WTC11 (cell line): ENCODE measurements at regions not wholly inside any gene's neighbourhood (a gene's known extent, or its start where the extent isn't known, plus 50 kb on each side); places are given as distances from the start of the nearest gene placed in this dataset.
"Not testable (repeated sequence)": the region's sequence is repeated elsewhere in the genome, so short reads cannot be mapped to it uniquely, and the experiment has no call there.

ENCODE experiments used
- ATAC-seq: fragments of 200-7000 bp; cut with Tn5 transposase; 2 replicates; pipeline ENCODE4 v1.10.0; 2021; ENCODE audit warnings: mild to moderate bottlenecking, moderate library complexity
- CTCF ChIA-PET: fragments of 300-600 bp; sonication (Branson Sonifier 250); formaldehyde crosslinking; loops from one replicate; lab custom pipeline; 2021; ENCODE audit warnings: antibody characterized with exemption; lab: Charles Lee
- POLR2A ChIA-PET: fragments of 350-600 bp; sonication (Branson Sonifier 250); formaldehyde crosslinking; loops from one replicate; lab custom pipeline; 2021; ENCODE audit warnings: antibody characterized with exemption; lab: Charles Lee
- DNase-seq: peaks from one replicate; pipeline ENCODE4 v3.0.0; 2021; ENCODE audit warnings: low spot score
- H3K27ac Mint-ChIP-seq: 2 replicates; pipeline ENCODE4 v1.8.0; 2021; ENCODE audit warnings: mixed read lengths
- H3K27me3 Mint-ChIP-seq: 2 replicates; pipeline ENCODE4 v1.8.0; 2021; ENCODE audit warnings: low read depth, mild to moderate bottlenecking, moderate library complexity, mixed read lengths
- H3K36me3 Mint-ChIP-seq: 2 replicates; pipeline ENCODE4 v1.8.0; 2021; ENCODE audit warnings: mixed read lengths
- H3K4me1 Mint-ChIP-seq: 2 replicates; pipeline ENCODE4 v1.8.0; 2022; ENCODE audit warnings: mixed read lengths
- H3K4me3 Mint-ChIP-seq: 2 replicates; pipeline ENCODE4 v1.8.0; 2021; ENCODE audit warnings: mild to moderate bottlenecking, moderate library complexity, mixed read lengths
- H3K9me3 Mint-ChIP-seq: 2 replicates; pipeline ENCODE4 v1.8.0; 2021; ENCODE audit warnings: mixed read lengths
- ATF2 ChIP-seq: sonication (generic); formaldehyde crosslinking; IDR thresholded peaks from 2 replicates; pipeline ENCODE4 v1.8.1; 2022; ENCODE audit warnings: low read depth, missing genetic modification reagents, borderline replicate concordance
- ATF6 ChIP-seq: sonication (generic); formaldehyde crosslinking; IDR thresholded peaks from 2 replicates; pipeline ENCODE4 v1.8.1; 2023; ENCODE audit warnings: mild to moderate bottlenecking, missing genetic modification reagents
- CBFB ChIP-seq: sonication (generic); formaldehyde crosslinking; IDR thresholded peaks from 2 replicates; pipeline ENCODE4 v1.8.1; 2022; ENCODE audit warnings: mild to moderate bottlenecking, low read depth, missing genetic modification reagents
- E2F1 ChIP-seq: sonication (generic); formaldehyde crosslinking; IDR thresholded peaks from 2 replicates; pipeline ENCODE4 v1.8.0; 2022; ENCODE audit warnings: mild to moderate bottlenecking, missing genetic modification reagents
- EMX1 ChIP-seq: fragments of 250-450 bp; sonication (Bioruptor Pico); IDR thresholded peaks from 2 replicates; pipeline ENCODE4 v1.8.0; 2021; ENCODE audit warnings: mild to moderate bottlenecking
- ESRRA ChIP-seq: sonication (generic); formaldehyde crosslinking; IDR thresholded peaks from 2 replicates; pipeline ENCODE4 v1.8.1; 2022; ENCODE audit warnings: mild to moderate bottlenecking, missing genetic modification reagents, borderline replicate concordance
- GABPB1 ChIP-seq: sonication (generic); formaldehyde crosslinking; IDR thresholded peaks from 2 replicates; pipeline ENCODE4 v1.8.1; 2023; ENCODE audit warnings: mild to moderate bottlenecking, missing genetic modification reagents
- GTF2I ChIP-seq: fragments of 250-450 bp; sonication (Bioruptor Pico); conservative IDR thresholded peaks from 2 replicates; pipeline ENCODE4 v1.4.0; 2021; ENCODE audit warnings: mild to moderate bottlenecking
- HMGA2 ChIP-seq: fragments of 250-450 bp; sonication (Bioruptor Pico); IDR thresholded peaks from 2 replicates; pipeline ENCODE4 v1.4.0; 2021; ENCODE audit warnings: mild to moderate bottlenecking, moderate library complexity
- NFE2L1 ChIP-seq: sonication (generic); formaldehyde crosslinking; IDR thresholded peaks from 2 replicates; pipeline ENCODE4 v1.8.1; 2023; ENCODE audit warnings: missing genetic modification reagents
- PRRX2 ChIP-seq: fragments of 250-450 bp; sonication (Bioruptor Pico); IDR thresholded peaks from 2 replicates; pipeline ENCODE4 v1.8.0; 2021; ENCODE audit warnings: mild to moderate bottlenecking
- SMAD3 ChIP-seq: sonication (generic); formaldehyde crosslinking; IDR thresholded peaks from 2 replicates; pipeline ENCODE4 v1.8.0; 2022; ENCODE audit warnings: missing genetic modification reagents, mild to moderate bottlenecking, borderline replicate concordance
- SMAD4 ChIP-seq: sonication (generic); formaldehyde crosslinking; IDR thresholded peaks from 2 replicates; pipeline ENCODE4 v1.8.0; 2022; ENCODE audit warnings: mild to moderate bottlenecking, missing genetic modification reagents
- TEAD1 ChIP-seq: sonication (generic); formaldehyde crosslinking; IDR thresholded peaks from 2 replicates; pipeline ENCODE4 v1.8.0; 2022; ENCODE audit warnings: mild to moderate bottlenecking, missing genetic modification reagents
- USF2 ChIP-seq: sonication (generic); formaldehyde crosslinking; IDR thresholded peaks from 2 replicates; pipeline ENCODE4 v1.8.1; 2023; ENCODE audit warnings: mild to moderate bottlenecking, missing genetic modification reagents, moderate library complexity
- ZBTB21 ChIP-seq: sonication (generic); formaldehyde crosslinking; IDR thresholded peaks from 2 replicates; pipeline ENCODE4 v1.8.1; 2023; ENCODE audit warnings: mild to moderate bottlenecking, missing genetic modification reagents, borderline replicate concordance
- ZSCAN18 ChIP-seq: fragments of 250-450 bp; sonication (Bioruptor Pico); IDR thresholded peaks from 2 replicates; pipeline ENCODE4 v2.1.2; 2022; ENCODE audit warnings: mild to moderate bottlenecking, moderate library complexity
- TF ChIP-seq, protein P1 (sequence below): sonication (generic); formaldehyde crosslinking; IDR thresholded peaks from 2 replicates; pipeline ENCODE4 v1.8.0; 2023; ENCODE audit warnings: mild to moderate bottlenecking, missing genetic modification reagents
- TF ChIP-seq, protein P2 (sequence below): sonication (generic); formaldehyde crosslinking; IDR thresholded peaks from 2 replicates; pipeline ENCODE4 v1.8.1; 2023; ENCODE audit warnings: mild to moderate bottlenecking, missing genetic modification reagents

DNA sequence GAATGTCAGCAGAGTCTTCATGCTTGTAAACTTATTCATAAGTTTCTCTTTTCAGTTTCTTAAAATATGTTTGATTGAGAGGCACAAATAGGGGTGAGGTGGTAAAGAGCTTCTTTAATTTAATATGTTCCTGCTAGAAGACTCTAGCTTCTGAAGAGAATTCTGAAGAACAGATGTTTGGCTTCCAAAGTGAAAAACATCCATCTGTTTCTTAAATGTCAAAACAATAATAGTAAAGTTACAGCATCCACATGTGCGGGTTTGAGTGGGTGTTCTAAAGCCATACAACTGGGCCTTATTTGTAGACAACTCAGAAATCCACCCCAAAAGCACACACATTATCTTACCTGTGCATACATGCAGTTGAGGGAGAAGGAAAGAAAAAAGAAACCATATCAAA lies 144.0 kb upstream of the ADGRL4 start (continued):
- TF ChIP-seq, protein P1, sequence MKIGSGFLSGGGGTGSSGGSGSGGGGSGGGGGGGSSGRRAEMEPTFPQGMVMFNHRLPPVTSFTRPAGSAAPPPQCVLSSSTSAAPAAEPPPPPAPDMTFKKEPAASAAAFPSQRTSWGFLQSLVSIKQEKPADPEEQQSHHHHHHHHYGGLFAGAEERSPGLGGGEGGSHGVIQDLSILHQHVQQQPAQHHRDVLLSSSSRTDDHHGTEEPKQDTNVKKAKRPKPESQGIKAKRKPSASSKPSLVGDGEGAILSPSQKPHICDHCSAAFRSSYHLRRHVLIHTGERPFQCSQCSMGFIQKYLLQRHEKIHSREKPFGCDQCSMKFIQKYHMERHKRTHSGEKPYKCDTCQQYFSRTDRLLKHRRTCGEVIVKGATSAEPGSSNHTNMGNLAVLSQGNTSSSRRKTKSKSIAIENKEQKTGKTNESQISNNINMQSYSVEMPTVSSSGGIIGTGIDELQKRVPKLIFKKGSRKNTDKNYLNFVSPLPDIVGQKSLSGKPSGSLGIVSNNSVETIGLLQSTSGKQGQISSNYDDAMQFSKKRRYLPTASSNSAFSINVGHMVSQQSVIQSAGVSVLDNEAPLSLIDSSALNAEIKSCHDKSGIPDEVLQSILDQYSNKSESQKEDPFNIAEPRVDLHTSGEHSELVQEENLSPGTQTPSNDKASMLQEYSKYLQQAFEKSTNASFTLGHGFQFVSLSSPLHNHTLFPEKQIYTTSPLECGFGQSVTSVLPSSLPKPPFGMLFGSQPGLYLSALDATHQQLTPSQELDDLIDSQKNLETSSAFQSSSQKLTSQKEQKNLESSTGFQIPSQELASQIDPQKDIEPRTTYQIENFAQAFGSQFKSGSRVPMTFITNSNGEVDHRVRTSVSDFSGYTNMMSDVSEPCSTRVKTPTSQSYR (CRISPR knock-in tag): no peak
- TF ChIP-seq EMX1 (CRISPR knock-in tag) (no peak), PRRX2 (no peak)

DNA sequence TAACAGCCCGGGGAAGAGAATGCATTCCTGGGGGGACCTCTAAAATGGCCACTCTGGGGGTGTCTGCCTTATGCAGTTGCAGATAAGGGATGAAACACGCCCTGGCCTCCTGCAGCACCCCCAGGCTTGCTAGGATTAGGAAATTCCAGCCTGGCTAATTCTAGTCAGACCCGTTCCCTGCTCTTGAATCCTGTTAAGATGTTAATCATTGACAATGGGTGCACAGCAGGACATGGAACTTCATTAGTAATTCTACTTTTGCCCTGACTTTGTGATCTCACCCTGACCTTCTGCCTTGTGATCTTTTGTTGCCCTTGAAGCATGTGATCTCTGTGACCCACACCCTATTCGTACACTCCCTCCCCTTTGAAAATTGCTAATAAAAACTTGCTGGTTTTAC lies 131.7 kb upstream of the ADGRL4 start:
- Mint-ChIP-seq H3K9me3 (peaks cover 58% of the 10 kb centered on the region), H3K27ac (peak overlapping the region; percentile 50; the same call in 1 of the 2 replicates), H3K36me3 (peaks cover 37% of the 10 kb centered on the region)
- peak; percentile 17; the same call in 1 of the 2 replicates for TF ChIP-seq TEAD1 (CRISPR knock-in tag)
- DNase-seq: peak; percentile 16
- ATAC-seq, H3K4me1 Mint-ChIP-seq, CTCF ChIA-PET, H3K4me3 Mint-ChIP-seq, H3K27me3 Mint-ChIP-seq, POLR2A ChIA-PET: not testable (repeated sequence)

DNA sequence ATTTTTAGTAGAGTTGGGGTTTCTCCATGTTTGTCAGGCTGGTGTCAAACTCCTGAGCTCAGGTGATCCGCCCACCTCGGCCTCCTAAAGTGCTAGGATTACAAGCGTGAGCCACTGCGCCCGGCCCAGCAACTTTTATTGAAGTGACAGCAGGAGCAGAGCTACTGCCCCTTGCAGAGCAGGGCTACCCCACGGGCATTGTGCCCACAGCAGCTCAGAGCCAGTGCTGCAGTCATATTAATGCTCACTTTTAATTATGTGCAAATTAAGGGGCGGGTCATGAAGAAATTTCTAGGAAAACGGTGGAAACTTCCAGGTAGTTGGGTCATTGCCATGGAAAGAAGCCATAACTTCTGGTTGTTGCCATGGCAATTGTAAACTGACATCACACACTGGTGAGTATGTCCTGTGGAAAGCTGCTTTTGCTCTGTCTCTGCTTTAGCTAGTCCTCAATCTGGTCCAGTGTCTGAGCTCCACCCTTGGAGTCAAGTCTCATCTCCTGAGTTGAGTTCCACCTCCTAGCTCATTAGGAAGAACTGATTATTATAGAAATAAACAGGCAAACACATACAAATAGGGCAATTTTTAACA lies 127.3 kb upstream of the ADGRL4 start:
- H3K9me3 Mint-ChIP-seq: peaks cover 32% of the 10 kb centered on the region
- H3K4me1 Mint-ChIP-seq: no peaks in the 10 kb centered on the region
- ChIA-PET POLR2A (no interaction called here), CTCF (no interaction called here)
- H3K27me3 Mint-ChIP-seq: no peaks in the 10 kb centered on the region
- TF ChIP-seq GABPB1 (CRISPR knock-in tag): no peak
- TF ChIP-seq ATF6 (CRISPR knock-in tag): no peak
- TF ChIP-seq HMGA2: no peak
- TF ChIP-seq ATF2 (CRISPR knock-in tag): no peak
- no peak for TF ChIP-seq SMAD3 (CRISPR knock-in tag)
- no peak for TF ChIP-seq ZSCAN18 (CRISPR knock-in tag)
- no peak for TF ChIP-seq USF2 (CRISPR knock-in tag)
- TF ChIP-seq SMAD4 (CRISPR knock-in tag): no peak
- TF ChIP-seq, protein P2, sequence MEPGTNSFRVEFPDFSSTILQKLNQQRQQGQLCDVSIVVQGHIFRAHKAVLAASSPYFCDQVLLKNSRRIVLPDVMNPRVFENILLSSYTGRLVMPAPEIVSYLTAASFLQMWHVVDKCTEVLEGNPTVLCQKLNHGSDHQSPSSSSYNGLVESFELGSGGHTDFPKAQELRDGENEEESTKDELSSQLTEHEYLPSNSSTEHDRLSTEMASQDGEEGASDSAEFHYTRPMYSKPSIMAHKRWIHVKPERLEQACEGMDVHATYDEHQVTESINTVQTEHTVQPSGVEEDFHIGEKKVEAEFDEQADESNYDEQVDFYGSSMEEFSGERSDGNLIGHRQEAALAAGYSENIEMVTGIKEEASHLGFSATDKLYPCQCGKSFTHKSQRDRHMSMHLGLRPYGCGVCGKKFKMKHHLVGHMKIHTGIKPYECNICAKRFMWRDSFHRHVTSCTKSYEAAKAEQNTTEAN (CRISPR knock-in tag): no peak
- no peak for TF ChIP-seq ESRRA
- no peak for TF ChIP-seq NFE2L1
- no peak for TF ChIP-seq GTF2I (CRISPR knock-in tag)
- TF ChIP-seq CBFB (CRISPR knock-in tag): no peak
- no peak for TF ChIP-seq ZBTB21 (CRISPR knock-in tag)
- TF ChIP-seq E2F1 (CRISPR knock-in tag): no peak
- DNase-seq (no peak), ATAC-seq (no peak)
- peaks cover 23% of the 10 kb centered on the region for H3K36me3 Mint-ChIP-seq
- H3K4me3 Mint-ChIP-seq: no peak overlapping the region
- H3K27ac Mint-ChIP-seq: no peak overlapping the region
